Chondrocyte (in vitro differentiated cells): ENCODE measurements at regions not wholly inside any gene's neighbourhood (a gene's known extent, or its start where the extent isn't known, plus 50 kb on each side); places are given as distances from the start of the nearest gene placed in this dataset.
"Not testable (repeated sequence)": the region's sequence is repeated elsewhere in the genome, so short reads cannot be mapped to it uniquely, and the experiment has no call there.

ENCODE experiments used
- DNase-seq: peaks from one replicate; pipeline ENCODE4 v3.0.0; 2021; ENCODE audit warnings: mixed read lengths, low spot score
- H3K27ac Mint-ChIP-seq: one replicate; pipeline ENCODE4 v1.8.0; 2021; ENCODE audit warnings: mild to moderate bottlenecking, moderate library complexity, mixed read lengths; ENCODE audit not compliant: unreplicated experiment
- H3K27me3 Mint-ChIP-seq: 2 replicates; pipeline ENCODE4 v1.8.0; 2021; ENCODE audit warnings: low read depth, mixed read lengths
- H3K36me3 Mint-ChIP-seq: 2 replicates; pipeline ENCODE4 v1.8.0; 2021; ENCODE audit warnings: low read depth, mixed read lengths
- H3K4me1 Mint-ChIP-seq: 2 replicates; pipeline ENCODE4 v1.8.0; 2021; ENCODE audit warnings: low read depth, mild to moderate bottlenecking, mixed read lengths
- H3K4me3 Mint-ChIP-seq: one replicate; pipeline ENCODE4 v1.8.0; 2021; ENCODE audit warnings: mild to moderate bottlenecking, moderate library complexity, mixed read lengths; ENCODE audit not compliant: unreplicated experiment
- H3K9me3 Mint-ChIP-seq: 2 replicates; pipeline ENCODE4 v1.8.0; 2021; ENCODE audit warnings: low read depth, mixed read lengths
- TF ChIP-seq, protein P1 (sequence below): fragments of 200-600 bp; sonication (generic); IDR thresholded peaks from 2 replicates; pipeline ENCODE4 v1.5.0; 2021; ENCODE audit warnings: antibody characterized with exemption, mild to moderate bottlenecking, moderate library complexity

DNA sequence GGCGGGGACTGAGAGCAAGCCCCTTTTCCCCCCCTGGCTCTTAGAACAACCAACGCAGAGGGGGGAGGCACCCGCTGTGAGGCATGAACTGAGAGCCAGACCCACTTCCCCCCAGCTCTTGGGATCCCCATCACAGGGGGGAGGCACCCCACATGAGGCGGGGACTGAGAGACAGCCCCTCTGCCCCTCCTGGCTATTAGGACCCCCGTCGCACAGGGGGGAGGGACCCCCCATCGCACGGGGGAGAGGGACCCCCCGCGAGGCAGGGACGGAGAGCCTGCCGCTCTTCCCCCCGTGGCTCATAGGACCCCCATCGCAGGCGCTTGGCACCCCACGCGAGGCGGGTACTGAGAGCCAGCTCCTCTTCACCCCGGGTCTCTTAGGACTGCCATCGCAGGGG is 195.8 kb upstream of the PZP start:
- Mint-ChIP-seq H3K27ac (no peak overlapping the region), H3K4me3 (no peak overlapping the region), H3K9me3 (no peaks in the 10 kb centered on the region), H3K27me3 (no peaks in the 10 kb centered on the region), H3K36me3 (no peaks in the 10 kb centered on the region), H3K4me1 (no peaks in the 10 kb centered on the region)
- TF ChIP-seq, protein P1, sequence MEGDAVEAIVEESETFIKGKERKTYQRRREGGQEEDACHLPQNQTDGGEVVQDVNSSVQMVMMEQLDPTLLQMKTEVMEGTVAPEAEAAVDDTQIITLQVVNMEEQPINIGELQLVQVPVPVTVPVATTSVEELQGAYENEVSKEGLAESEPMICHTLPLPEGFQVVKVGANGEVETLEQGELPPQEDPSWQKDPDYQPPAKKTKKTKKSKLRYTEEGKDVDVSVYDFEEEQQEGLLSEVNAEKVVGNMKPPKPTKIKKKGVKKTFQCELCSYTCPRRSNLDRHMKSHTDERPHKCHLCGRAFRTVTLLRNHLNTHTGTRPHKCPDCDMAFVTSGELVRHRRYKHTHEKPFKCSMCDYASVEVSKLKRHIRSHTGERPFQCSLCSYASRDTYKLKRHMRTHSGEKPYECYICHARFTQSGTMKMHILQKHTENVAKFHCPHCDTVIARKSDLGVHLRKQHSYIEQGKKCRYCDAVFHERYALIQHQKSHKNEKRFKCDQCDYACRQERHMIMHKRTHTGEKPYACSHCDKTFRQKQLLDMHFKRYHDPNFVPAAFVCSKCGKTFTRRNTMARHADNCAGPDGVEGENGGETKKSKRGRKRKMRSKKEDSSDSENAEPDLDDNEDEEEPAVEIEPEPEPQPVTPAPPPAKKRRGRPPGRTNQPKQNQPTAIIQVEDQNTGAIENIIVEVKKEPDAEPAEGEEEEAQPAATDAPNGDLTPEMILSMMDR = no peak
- DNase-seq = no peak

DNA sequence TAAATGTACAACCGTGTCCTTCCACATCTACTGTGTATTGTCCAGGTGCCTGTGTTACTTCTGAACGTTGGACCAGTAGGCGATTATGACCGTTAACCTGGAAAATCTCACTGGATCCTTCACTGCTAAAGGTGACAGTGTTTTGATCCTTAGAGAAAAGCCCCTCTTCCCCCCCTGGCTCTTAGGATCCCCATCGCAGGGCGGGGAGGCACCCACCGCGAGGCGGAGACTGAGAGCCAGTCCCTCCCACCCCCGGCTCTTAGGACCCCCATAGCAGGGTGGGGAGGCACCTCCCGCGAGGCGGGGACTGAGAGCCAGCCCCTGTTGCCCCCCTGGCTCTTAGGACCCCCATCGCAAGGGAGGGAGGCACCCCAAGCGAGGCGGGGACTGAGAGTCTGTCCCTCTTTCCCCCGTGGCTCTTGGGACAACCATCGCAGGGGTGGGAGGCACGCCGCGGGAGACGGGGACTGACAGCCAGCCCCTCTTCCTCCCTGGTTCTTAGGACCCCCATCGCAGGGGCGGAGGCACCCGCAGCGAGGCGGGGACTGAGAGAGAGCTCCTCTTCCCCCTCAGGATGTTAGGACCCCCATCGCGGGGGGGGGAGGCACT is 194.3 kb upstream of the PZP start:
- not testable (repeated sequence) for H3K36me3 Mint-ChIP-seq, H3K27ac Mint-ChIP-seq, H3K27me3 Mint-ChIP-seq, H3K9me3 Mint-ChIP-seq, H3K4me3 Mint-ChIP-seq, DNase-seq, H3K4me1 Mint-ChIP-seq

DNA sequence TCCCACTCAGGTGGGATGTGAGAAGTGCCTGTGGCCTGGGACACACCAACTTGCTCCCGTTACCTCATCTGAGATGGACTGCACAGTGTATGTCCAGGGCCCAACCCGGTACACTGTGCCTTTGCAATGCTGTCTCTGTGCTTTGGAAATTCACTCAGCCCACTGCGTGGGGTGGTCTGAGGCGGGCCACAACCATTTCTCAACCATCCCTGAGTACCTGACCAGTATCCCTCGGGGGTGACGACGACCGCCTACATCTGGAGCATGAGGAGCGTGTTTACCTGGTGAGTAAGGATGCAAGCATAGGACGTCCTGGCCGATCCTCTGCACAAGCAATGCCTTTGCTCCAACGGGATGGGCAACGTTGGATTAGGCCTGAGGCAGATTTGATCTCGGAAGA is 188.2 kb upstream of the PZP start:
- not testable (repeated sequence) for H3K4me3 Mint-ChIP-seq, H3K27me3 Mint-ChIP-seq, DNase-seq

DNA sequence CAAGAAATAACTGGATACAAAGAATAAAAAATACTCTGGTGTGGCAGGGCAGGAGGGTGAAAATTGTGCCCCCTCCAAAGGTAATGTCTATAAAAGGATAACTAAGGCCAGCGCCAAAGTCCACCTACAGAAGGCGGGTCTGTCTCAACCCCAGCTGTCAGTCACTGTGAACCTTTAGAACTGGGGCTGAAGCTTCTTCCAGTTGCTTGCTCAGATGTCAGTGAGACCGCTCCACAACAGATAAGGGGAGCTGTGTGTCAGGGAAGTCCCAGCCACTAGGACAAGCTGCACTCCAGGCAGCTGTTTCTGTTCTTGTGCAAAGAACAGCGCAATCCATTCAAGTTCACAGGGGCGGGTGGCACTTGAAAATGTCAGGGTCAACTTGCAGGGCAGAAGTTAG is 187.0 kb upstream of the PZP start:
- H3K4me3 Mint-ChIP-seq, H3K4me1 Mint-ChIP-seq, DNase-seq: not testable (repeated sequence)

More for the DNA sequence above, 188.2 kb upstream of the PZP start:
- H3K4me1 Mint-ChIP-seq, H3K27ac Mint-ChIP-seq, H3K36me3 Mint-ChIP-seq, H3K9me3 Mint-ChIP-seq: not testable (repeated sequence)

DNA sequence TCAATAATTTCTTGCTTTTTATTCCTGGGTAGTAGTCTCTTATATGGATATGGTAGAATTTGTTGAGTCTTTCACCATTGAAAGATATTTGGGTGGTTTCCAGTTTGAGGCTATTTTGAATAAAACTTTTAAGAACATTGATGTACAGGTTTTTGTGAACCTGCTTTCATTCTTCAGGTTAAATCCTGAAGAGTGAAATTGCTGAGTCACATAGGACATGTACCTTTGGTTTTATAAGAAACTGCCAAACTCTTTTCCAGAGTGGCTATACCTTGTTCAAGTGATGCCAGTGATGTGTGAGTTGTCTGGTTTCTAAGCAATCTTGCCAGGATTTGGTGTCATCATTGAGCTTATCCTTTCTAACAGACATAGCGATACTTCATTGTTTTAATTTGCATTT is 184.6 kb upstream of the PZP start:
- Mint-ChIP-seq H3K27ac (no peak overlapping the region), H3K4me1 (peaks cover 3% of the 10 kb centered on the region), H3K4me3 (no peak overlapping the region), H3K36me3 (no peaks in the 10 kb centered on the region), H3K27me3 (peaks cover 6% of the 10 kb centered on the region), H3K9me3 (no peaks in the 10 kb centered on the region)
- TF ChIP-seq, protein P1 = no peak
- no peak for DNase-seq

More for the DNA sequence above, 187.0 kb upstream of the PZP start:
- not testable (repeated sequence) for H3K36me3 Mint-ChIP-seq, H3K27ac Mint-ChIP-seq, H3K27me3 Mint-ChIP-seq, H3K9me3 Mint-ChIP-seq

DNA sequence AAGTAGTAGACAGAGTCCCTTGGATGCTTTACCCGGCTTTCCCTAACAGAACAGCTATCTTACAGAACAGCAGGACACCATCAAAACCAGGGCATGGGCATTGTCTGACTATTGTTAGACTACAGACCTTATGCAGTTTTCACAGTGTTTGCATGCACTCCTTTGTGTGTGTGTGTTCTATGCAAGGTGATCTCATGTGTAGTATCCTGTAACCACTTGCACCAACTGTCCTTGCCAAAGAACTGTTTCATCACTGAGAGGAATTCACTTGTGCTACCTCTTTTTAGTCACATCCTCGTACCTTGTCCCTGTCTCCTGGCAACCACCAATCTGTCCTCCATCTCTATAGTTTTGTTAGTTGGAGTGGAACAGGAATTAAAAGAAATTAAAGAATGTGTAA is 183.6 kb upstream of the PZP start:
- DNase-seq = no peak
- no peak overlapping the region for H3K4me3 Mint-ChIP-seq
- peaks cover 9% of the 10 kb centered on the region for H3K27me3 Mint-ChIP-seq
- TF ChIP-seq, protein P1 = no peak
- H3K9me3 Mint-ChIP-seq = no peaks in the 10 kb centered on the region
- no peaks in the 10 kb centered on the region for H3K36me3 Mint-ChIP-seq
- H3K4me1 Mint-ChIP-seq = peaks cover 3% of the 10 kb centered on the region
- no peak overlapping the region for H3K27ac Mint-ChIP-seq

DNA sequence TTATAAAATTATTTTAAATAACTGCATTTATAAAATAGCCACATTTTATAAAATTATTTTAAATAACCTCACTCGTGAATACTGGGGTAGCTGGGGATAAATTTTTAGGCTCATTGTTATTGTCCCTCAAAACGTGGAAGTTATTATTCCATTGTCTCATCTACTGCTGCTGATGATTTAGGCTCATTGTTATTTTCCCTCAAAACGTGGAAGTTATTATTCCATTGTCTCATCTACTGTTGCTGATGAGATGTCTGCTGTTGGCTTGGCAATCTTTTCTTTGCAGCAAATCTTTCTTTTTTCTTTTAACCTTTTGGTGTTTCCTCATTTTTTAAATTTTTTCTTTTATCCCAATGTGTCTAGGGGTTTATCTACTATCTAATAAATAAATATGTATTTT is 182.6 kb upstream of the PZP start:
- H3K27me3 Mint-ChIP-seq = peaks cover 9% of the 10 kb centered on the region
- DNase-seq = no peak
- no peak overlapping the region for H3K27ac Mint-ChIP-seq
- H3K9me3 Mint-ChIP-seq = no peaks in the 10 kb centered on the region
- no peaks in the 10 kb centered on the region for H3K36me3 Mint-ChIP-seq
- H3K4me3 Mint-ChIP-seq = no peak overlapping the region
- H3K4me1 Mint-ChIP-seq = peaks cover 3% of the 10 kb centered on the region
- TF ChIP-seq, protein P1 = no peak
